K562 (cell line): ENCODE measurements at regions not wholly inside any gene's neighbourhood (a gene's known extent, or its start where the extent isn't known, plus 50 kb on each side); places are given as distances from the start of the nearest gene placed in this dataset.

ENCODE experiments used
- ATAC-seq: fragments of 200-7000 bp; cut with Tn5 transposase; 3 replicates; pipeline ENCODE4 v1.9.1; 2020; ENCODE audit warnings: moderate library complexity
- BruUV-seq: library from RNA; stranded (reverse); fragments of 400-500 nt; replicated peaks from 2 replicates; lab custom pipeline; 2021; lab: Mats Ljungman, UMichigan
- CTCF ChIA-PET: fragments of 300-600 bp; formaldehyde crosslinking; extraction: SDS; loops from one replicate; lab custom pipeline; 2021; ENCODE audit warnings: low intra/inter-chr PET ratio; lab: Yijun Ruan, JAX
- POLR2A ChIA-PET: fragments of 300-600, 350-650 bp; sonication (Branson Sonifier 250); formaldehyde crosslinking; extraction: SDS; loops from one replicate; lab custom pipeline; 2021; ENCODE audit warnings: antibody characterized with exemption, inconsistent platforms; lab: Yijun Ruan, JAX
- DNase-seq, 4 experiments: peaks; one replicate each; pipeline versions ENCODE4 v3.0.0 to v3.0.0-alpha.2; 2011 to 2018; ENCODE audit warnings: low spot score in 3 of 4, mixed read lengths in 3 of 4; ENCODE audit errors: extremely low read depth in 1 of 4
- FAIRE-seq: peaks from 2 replicates; lab custom pipeline; 2011; peaks lifted over from hg19 to GRCh38; lab: Jason Lieb, UNC
- H2AFZ ChIP-seq: 2 replicates; pipeline ENCODE4 v1.6.0; 2011; ENCODE audit warnings: low read depth, low read length, control low read depth, inconsistent platforms
- H3K27ac ChIP-seq: fragments of 200-600 bp; 3 replicates; pipeline ENCODE4 v1.8.0; 2011; ENCODE audit warnings: low read depth, mild to moderate bottlenecking, control low read depth, inconsistent platforms, low read length, moderate library complexity, mixed read lengths; ENCODE audit errors: extremely low read depth
- H3K27me3 ChIP-seq, 2 experiments: fragments of 300-600 bp in 1 of 2; 2 replicates in 1 of 2; 3 replicates in 1 of 2; pipeline versions ENCODE4 v1.6.0 to v1.8.0; 2011; ENCODE audit warnings: inconsistent platforms in 2 of 2, low read length in 2 of 2, mild to moderate bottlenecking in 1 of 2, mixed read lengths in 1 of 2, moderate library complexity in 1 of 2; ENCODE audit not compliant: control insufficient read depth in 2 of 2, insufficient read depth in 2 of 2
- H3K36me3 ChIP-seq: fragments of 300-600 bp; 3 replicates; pipeline ENCODE4 v1.8.0; 2011; ENCODE audit warnings: mild to moderate bottlenecking, low read length, inconsistent platforms; ENCODE audit not compliant: control insufficient read depth, insufficient read depth
- H3K4me1 ChIP-seq, 2 experiments: fragments of 200-600 bp in 1 of 2; replicated peaks in 1 of 2; 2 replicates in 1 of 2; 3 replicates in 1 of 2; pipeline versions ENCODE4 v1.5.1 to v1.8.0; 2011; ENCODE audit warnings: inconsistent platforms in 2 of 2, low read length in 2 of 2, mild to moderate bottlenecking in 1 of 2, mixed read lengths in 1 of 2, moderate library complexity in 1 of 2; ENCODE audit not compliant: control insufficient read depth in 2 of 2, insufficient read depth in 2 of 2
- H3K4me2 ChIP-seq: 2 replicates; pipeline ENCODE4 v1.6.1; 2011; ENCODE audit warnings: low read length, control low read depth, inconsistent platforms, mixed read lengths; ENCODE audit not compliant: insufficient read depth
- H3K4me3 ChIP-seq: fragments of 200-600 bp; sonication (generic), shearing (Covaris generic); 2 replicates; pipeline ENCODE4 v1.5.1; 2016; ENCODE audit warnings: control low read depth, inconsistent platforms
- H3K79me2 ChIP-seq: fragments of 200-600 bp; 3 replicates; pipeline ENCODE4 v1.8.0; 2011; ENCODE audit warnings: low read length, inconsistent platforms; ENCODE audit not compliant: control insufficient read depth, insufficient read depth
- H3K9ac ChIP-seq, 2 experiments: 2 replicates each; pipeline versions ENCODE4 v1.6.0 to v1.6.1; 2011; ENCODE audit warnings: low read depth in 2 of 2, low read length in 2 of 2, control low read depth in 1 of 2, inconsistent platforms in 1 of 2, mild to moderate bottlenecking in 1 of 2, mixed read lengths in 1 of 2; ENCODE audit not compliant: insufficient read depth in 1 of 2
- H3K9me1 ChIP-seq: one replicate; pipeline ENCODE4 v1.6.0; 2011; ENCODE audit warnings: inconsistent platforms, mild to moderate bottlenecking, low read length, moderate library complexity; ENCODE audit not compliant: control insufficient read depth, insufficient read depth
- H3K9me3 ChIP-seq: replicated peaks from 2 replicates; pipeline ENCODE4 v1.5.1; 2011; ENCODE audit warnings: low read depth, low read length, inconsistent platforms; ENCODE audit not compliant: control insufficient read depth, insufficient read depth
- H4K20me1 ChIP-seq: replicated peaks from 2 replicates; pipeline ENCODE4 v1.6.1; 2011; ENCODE audit warnings: low read length, inconsistent platforms, mixed read lengths; ENCODE audit not compliant: control insufficient read depth, insufficient read depth
- ATF6 ChIP-seq: sonication (generic); formaldehyde crosslinking; IDR thresholded peaks from 2 replicates; pipeline ENCODE4 v1.4.0; 2020; ENCODE audit warnings: mild to moderate bottlenecking, missing genetic modification reagents
- CHD7 ChIP-seq: fragments of 200-600 bp; sonication (generic); IDR thresholded peaks from one replicate; pipeline ENCODE4 v1.6.1; 2012; ENCODE audit warnings: mild to moderate bottlenecking, low read depth, low read length, inconsistent platforms
- MCM3 ChIP-seq: fragments of 450-650 bp; IDR thresholded peaks from 2 replicates; pipeline ENCODE4 v1.6.1; 2016
- TBP ChIP-seq: optimal IDR thresholded peaks from 2 replicates; pipeline ENCODE3; 2011; ENCODE audit warnings: low read depth, low read length, improper control_type of control experiment
- TFE3 ChIP-seq: fragments of 450-650 bp; formaldehyde crosslinking; IDR thresholded peaks from 2 replicates; pipeline ENCODE4 v1.4.0; 2020; ENCODE audit warnings: mild to moderate bottlenecking, mixed read lengths
- WGBS: fragments of 100-300 bp; shearing (Covaris generic); methylation state at CpG from one replicate; pipeline ENCODE4 v1.1.6; 2016; ENCODE audit warnings: low coverage, mixed read lengths; ENCODE audit not compliant: insufficient coverage; ENCODE audit errors: missing lambda C conversion rate; 5-methylcytosine and 5-hydroxymethylcytosine counted together
- in situ Hi-C: fragments of 300-500 bp; cut with MboI; formaldehyde crosslinking; loops from 4 replicates; pipeline ENCODE4 v1.15.0; 2018; ENCODE audit warnings: inconsistent platforms, mixed read lengths
- intact Hi-C: fragments of 100-400 bp; cut with micrococcal nuclease; formaldehyde crosslinking; loops from 2 replicates; pipeline ENCODE4 v1.14.2; 2022

- DNase-seq (no peak), ATAC-seq (no peak), FAIRE-seq (no peak)
- Histone ChIP-seq H3K79me2 (no peaks in the 10 kb centered on the region), H3K9me3 (no peaks in the 10 kb centered on the region), H3K9me1 (no peaks in the 10 kb centered on the region), H3K4me2 (no peak overlapping the region), H2AFZ (no peak overlapping the region), H4K20me1 (no peaks in the 10 kb centered on the region), H3K4me3 (no peak overlapping the region), H3K27ac (no peak overlapping the region), H3K36me3 (no peaks in the 10 kb centered on the region), H3K9ac (no peak overlapping the region), H3K27me3 (no peaks in the 10 kb centered on the region), H3K4me1 (no peaks in the 10 kb centered on the region)
- intact Hi-C loops (no loop called here), in situ Hi-C loops (no loop called here)
- ChIA-PET POLR2A (no interaction called here), CTCF (no interaction called here)
- 5% methylated on average over 3 of the region's 3 CpGs for WGBS
- no TSS peak for BruUV-seq
- TF ChIP-seq MCM3 (no peak), CHD7 (no peak), ATF6 (CRISPR knock-in tag) (no peak), TBP (no peak), TFE3 (CRISPR knock-in tag) (no peak)
These were observed 894.2 kb downstream of the KCNJ2 start for GRCh38 chr17:71063559-71063958.
